Bronchial epithelial cell (primary cell): ENCODE measurements at regions not wholly inside any gene's neighbourhood (a gene's known extent, or its start where the extent isn't known, plus 50 kb on each side); places are given as distances from the start of the nearest gene placed in this dataset.

ENCODE experiments used
- DNase-seq: peaks from one replicate; pipeline ENCODE4 v3.0.0-alpha.2; 2010; ENCODE audit warnings: low read depth
- FAIRE-seq: peaks from 2 replicates; lab custom pipeline; 2011; peaks lifted over from hg19 to GRCh38; lab: Jason Lieb, UNC
- H3K27me3 ChIP-seq: 2 replicates; pipeline ENCODE4 v1.5.1; 2011; ENCODE audit warnings: low read length; ENCODE audit not compliant: control insufficient read depth, insufficient read depth
- H3K36me3 ChIP-seq: 2 replicates; pipeline ENCODE4 v1.5.1; 2011; ENCODE audit warnings: low read length; ENCODE audit not compliant: control insufficient read depth, insufficient read depth
- H3K4me3 ChIP-seq: 2 replicates; pipeline ENCODE4 v1.5.1; 2011; ENCODE audit warnings: mild to moderate bottlenecking, low read depth, low read length, control low read depth
- TF ChIP-seq, protein P1 (sequence below): IDR thresholded peaks from 2 replicates; pipeline ENCODE4 v1.5.1; 2011; ENCODE audit warnings: mild to moderate bottlenecking, moderate library complexity, low read length, control low read depth, inconsistent platforms; ENCODE audit not compliant: insufficient read depth, severe bottlenecking

GRCh38 chr2:53474914-53475313 is 292.7 kb upstream of the CHAC2 start:
- Histone ChIP-seq H3K4me3 (no peak overlapping the region), H3K36me3 (no peaks in the 10 kb centered on the region), H3K27me3 (no peaks in the 10 kb centered on the region)
- TF ChIP-seq, protein P1, sequence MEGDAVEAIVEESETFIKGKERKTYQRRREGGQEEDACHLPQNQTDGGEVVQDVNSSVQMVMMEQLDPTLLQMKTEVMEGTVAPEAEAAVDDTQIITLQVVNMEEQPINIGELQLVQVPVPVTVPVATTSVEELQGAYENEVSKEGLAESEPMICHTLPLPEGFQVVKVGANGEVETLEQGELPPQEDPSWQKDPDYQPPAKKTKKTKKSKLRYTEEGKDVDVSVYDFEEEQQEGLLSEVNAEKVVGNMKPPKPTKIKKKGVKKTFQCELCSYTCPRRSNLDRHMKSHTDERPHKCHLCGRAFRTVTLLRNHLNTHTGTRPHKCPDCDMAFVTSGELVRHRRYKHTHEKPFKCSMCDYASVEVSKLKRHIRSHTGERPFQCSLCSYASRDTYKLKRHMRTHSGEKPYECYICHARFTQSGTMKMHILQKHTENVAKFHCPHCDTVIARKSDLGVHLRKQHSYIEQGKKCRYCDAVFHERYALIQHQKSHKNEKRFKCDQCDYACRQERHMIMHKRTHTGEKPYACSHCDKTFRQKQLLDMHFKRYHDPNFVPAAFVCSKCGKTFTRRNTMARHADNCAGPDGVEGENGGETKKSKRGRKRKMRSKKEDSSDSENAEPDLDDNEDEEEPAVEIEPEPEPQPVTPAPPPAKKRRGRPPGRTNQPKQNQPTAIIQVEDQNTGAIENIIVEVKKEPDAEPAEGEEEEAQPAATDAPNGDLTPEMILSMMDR, result no peak
- no peak for DNase-seq
- FAIRE-seq, result no peak

GRCh38 chr2:53473775-53474311 is 293.8 kb upstream of the CHAC2 start:
- Histone ChIP-seq H3K27me3 (no peaks in the 10 kb centered on the region), H3K4me3 (no peak overlapping the region), H3K36me3 (no peaks in the 10 kb centered on the region)
- FAIRE-seq (no peak), DNase-seq (no peak)
- TF ChIP-seq, protein P1, result no peak

GRCh38 chr2:53473236-53473635 is 294.4 kb upstream of the CHAC2 start:
- DNase-seq (no peak), FAIRE-seq (peak; percentile 43)
- no peak overlapping the region for H3K4me3 ChIP-seq
- no peaks in the 10 kb centered on the region for H3K27me3 ChIP-seq
- H3K36me3 ChIP-seq, result no peaks in the 10 kb centered on the region
- TF ChIP-seq, protein P1, result peak; percentile 23

GRCh38 chr2:53467467-53468180 is 300.0 kb upstream of the CHAC2 start:
- Histone ChIP-seq H3K36me3 (no peaks in the 10 kb centered on the region), H3K4me3 (no peak overlapping the region), H3K27me3 (peaks cover 3% of the 10 kb centered on the region)
- FAIRE-seq (no peak), DNase-seq (no peak)
- TF ChIP-seq, protein P1, result no peak

DNA sequence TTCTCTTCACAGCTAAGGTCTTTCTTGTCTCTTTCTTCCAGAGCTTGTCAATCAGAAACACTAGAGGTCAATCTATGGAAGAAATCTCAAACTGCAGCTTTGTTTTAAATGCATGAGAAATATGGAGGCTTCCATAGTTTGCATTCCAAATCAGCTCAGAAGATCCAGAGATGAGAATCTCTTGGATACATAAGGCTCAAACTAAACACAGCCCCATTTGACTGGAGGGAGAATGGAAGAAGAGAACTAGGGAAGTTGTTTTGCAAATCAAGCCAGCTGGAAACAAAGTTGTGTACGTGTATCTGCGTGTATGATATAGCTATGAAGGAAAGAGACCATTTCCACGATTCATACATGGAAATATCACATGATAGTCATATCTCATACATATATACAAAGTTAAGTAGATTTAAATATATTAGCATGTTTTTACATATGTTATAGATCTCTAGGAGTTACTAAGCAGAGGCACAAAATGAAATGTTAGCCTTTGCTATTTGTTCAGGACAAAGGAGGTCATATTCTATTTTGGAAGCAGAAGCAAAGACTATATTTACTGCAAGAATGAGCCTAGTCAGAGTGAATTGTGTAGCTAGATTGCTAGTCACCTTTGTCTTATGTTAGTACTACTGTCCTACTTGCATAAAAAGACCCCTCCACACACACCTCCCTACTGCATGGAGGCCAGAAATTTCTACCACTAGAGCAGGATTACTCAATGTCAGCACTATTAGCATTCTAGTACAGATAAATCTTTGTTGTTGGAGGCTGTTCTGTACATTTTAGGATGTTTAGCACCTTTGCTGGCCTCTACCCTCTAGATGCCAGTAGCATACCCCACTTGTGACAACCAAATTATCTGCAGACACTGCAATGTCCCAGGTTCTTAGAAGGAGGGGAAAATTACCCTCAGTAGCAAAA is 303.5 kb upstream of the CHAC2 start:
- DNase-seq (no peak), FAIRE-seq (no peak)
- H3K36me3 ChIP-seq, result no peaks in the 10 kb centered on the region
- TF ChIP-seq, protein P1, result no peak
- peaks cover 3% of the 10 kb centered on the region for H3K27me3 ChIP-seq
- H3K4me3 ChIP-seq, result no peak overlapping the region
